Panc1 (cell line): ENCODE measurements at regions not wholly inside any gene's neighbourhood (a gene's known extent, or its start where the extent isn't known, plus 50 kb on each side); places are given as distances from the start of the nearest gene placed in this dataset.
"Not testable (repeated sequence)": the region's sequence is repeated elsewhere in the genome, so short reads cannot be mapped to it uniquely, and the experiment has no call there.

Experiments used
- ATAC-seq: fragments of 200-7000 bp; cut with Tn5 transposase; 2 replicates; pipeline ENCODE4 v1.9.1; 2020; ENCODE audit warnings: mild to moderate bottlenecking, moderate library complexity
- BruUV-seq: library from RNA; stranded (reverse); fragments of 400-500 nt; replicated peaks from 2 replicates; lab custom pipeline; 2021; lab: Mats Ljungman, UMichigan
- CTCF ChIA-PET: fragments of 300-600 bp; sonication (Branson Sonifier 250); formaldehyde crosslinking; loops from one replicate; lab custom pipeline; 2022; ENCODE audit warnings: antibody characterized with exemption; lab: Charles Lee
- POLR2A ChIA-PET: fragments of 300-600 bp; sonication (Branson Sonifier 250); formaldehyde crosslinking; loops from one replicate; lab custom pipeline; 2022; ENCODE audit warnings: antibody characterized with exemption; lab: Charles Lee
- DNase-seq: peaks from one replicate; pipeline ENCODE4 v3.0.0-alpha.2; 2010; ENCODE audit warnings: low read depth, low spot score
- H3K27ac ChIP-seq: 2 replicates; pipeline ENCODE4 v1.5.1; 2011; ENCODE audit warnings: mild to moderate bottlenecking, low read length, inconsistent platforms
- H3K27me3 ChIP-seq: fragments of 200-500 bp; sonication (Bioruptor generic); 2 replicates; pipeline ENCODE4 v1.6.0; 2014; ENCODE audit warnings: low read length, inconsistent platforms; ENCODE audit not compliant: control insufficient read depth, insufficient read depth
- H3K36me3 ChIP-seq: fragments of 200-500 bp; sonication (Bioruptor generic); 2 replicates; pipeline ENCODE4 v1.5.1; 2014; ENCODE audit warnings: inconsistent platforms, mild to moderate bottlenecking, low read length, moderate library complexity; ENCODE audit not compliant: control insufficient read depth, insufficient read depth
- H3K4me1 ChIP-seq: 2 replicates; pipeline ENCODE4 v1.5.1; 2011; ENCODE audit warnings: inconsistent platforms, mild to moderate bottlenecking, low read length, moderate library complexity; ENCODE audit not compliant: control insufficient read depth, insufficient read depth
- H3K4me3 ChIP-seq, 2 experiments: 2 replicates each; pipeline ENCODE4 v1.5.1; 2011 to 2012; ENCODE audit warnings: low read depth in 2 of 2, low read length in 2 of 2, mild to moderate bottlenecking in 2 of 2, inconsistent platforms in 1 of 2, moderate library complexity in 1 of 2
- H3K9me3 ChIP-seq: fragments of 200-500 bp; sonication (Bioruptor generic); 2 replicates; pipeline ENCODE4 v1.5.1; 2014; ENCODE audit warnings: low read depth, mild to moderate bottlenecking, inconsistent platforms, low read length, moderate library complexity; ENCODE audit not compliant: control insufficient read depth, insufficient read depth
- CTCF ChIP-seq: fragments of 450-650 bp; IDR thresholded peaks from 2 replicates; pipeline ENCODE4 v1.5.1; 2017; ENCODE audit warnings: mild to moderate bottlenecking
- POLR2AphosphoS5 ChIP-seq: IDR thresholded peaks from 2 replicates; pipeline ENCODE4 v1.6.1; 2012; ENCODE audit warnings: mild to moderate bottlenecking, low read depth, low read length, moderate library complexity
- REST ChIP-seq, 2 experiments: IDR thresholded peaks; 2 replicates each; pipeline ENCODE4 v1.6.1; 2011 to 2012; ENCODE audit warnings: low read depth in 2 of 2, control low read depth in 1 of 2, low read length in 1 of 2, mild to moderate bottlenecking in 1 of 2, moderate library complexity in 1 of 2; ENCODE audit not compliant: insufficient read depth in 1 of 2
- SIN3A ChIP-seq: IDR thresholded peaks from 2 replicates; pipeline ENCODE4 v1.6.1; 2012; ENCODE audit warnings: low read depth, mild to moderate bottlenecking, low read length, moderate library complexity, borderline replicate concordance; ENCODE audit not compliant: insufficient read depth
- TCF7L2 ChIP-seq: IDR thresholded peaks from 2 replicates; pipeline ENCODE4 v1.6.1; 2011; ENCODE audit warnings: mild to moderate bottlenecking, low read depth, low read length, inconsistent platforms
- in situ Hi-C: cut with HindIII; loops from 2 replicates; pipeline ENCODE4 v1.10.0; 2016; ENCODE audit warnings: low sequenced_read_pairs, low pct_unique_long_range_greater_than_20kb
- intact Hi-C: fragments of 100-400 bp; cut with micrococcal nuclease; formaldehyde crosslinking; loops from one replicate; pipeline ENCODE4 v1.10.0; 2022; ENCODE audit not compliant: unreplicated experiment

GRCh38 chr10:65110009-65110408 lies 1588.8 kb downstream of the REEP3 start:
- no peak for ATAC-seq
- TF ChIP-seq SIN3A (no peak), CTCF (no peak), POLR2AphosphoS5 (no peak), TCF7L2 (no peak), REST (IDR thresholded peaks at IDR 0.05; ENCODE audit: insufficient read depth in 1 of 2, low read depth in 2 of 2, low read length in 1 of 2) (no peak)

GRCh38 chr10:65111059-65111458 lies 1589.9 kb downstream of the REEP3 start:
- POLR2A ChIA-PET, in situ Hi-C loops: not testable (repeated sequence)

More at GRCh38 chr10:65110009-65110408, 1588.8 kb downstream of the REEP3 start:
- BruUV-seq = no TSS peak
- Histone ChIP-seq H3K4me1 (no peaks in the 10 kb centered on the region), H3K27ac (no peak overlapping the region), H3K9me3 (no peaks in the 10 kb centered on the region), H3K36me3 (no peaks in the 10 kb centered on the region), H3K27me3 (no peaks in the 10 kb centered on the region), H3K4me3 (no peak overlapping the region)
- ChIA-PET CTCF (no interaction called here), POLR2A (no interaction called here)
- DNase-seq = no peak
- in situ Hi-C loops = no loop called here
- intact Hi-C loops = no loop called here

GRCh38 chr10:65112573-65112972 lies 1591.4 kb downstream of the REEP3 start:
- TF ChIP-seq SIN3A = no peak
- TF ChIP-seq CTCF = no peak
- TF ChIP-seq TCF7L2 = no peak
- TF ChIP-seq POLR2AphosphoS5 = no peak
- no peak for TF ChIP-seq REST (IDR thresholded peaks at IDR 0.05; ENCODE audit: insufficient read depth in 1 of 2, low read depth in 2 of 2, low read length in 1 of 2)
- in situ Hi-C loops (no loop called here), intact Hi-C loops (no loop called here)
- no peak for DNase-seq
- no peak overlapping the region for H3K4me3 ChIP-seq
- no TSS peak for BruUV-seq
- no peak for ATAC-seq
- ChIA-PET CTCF (no interaction called here), POLR2A (no interaction called here)
- H3K4me1 ChIP-seq = no peaks in the 10 kb centered on the region
- H3K36me3 ChIP-seq = no peaks in the 10 kb centered on the region
- no peak overlapping the region for H3K27ac ChIP-seq
- H3K27me3 ChIP-seq = no peaks in the 10 kb centered on the region
- no peaks in the 10 kb centered on the region for H3K9me3 ChIP-seq

More at GRCh38 chr10:65111059-65111458, 1589.9 kb downstream of the REEP3 start:
- H3K27me3 ChIP-seq, H3K9me3 ChIP-seq, H3K4me1 ChIP-seq, intact Hi-C loops, H3K36me3 ChIP-seq, CTCF ChIA-PET, ATAC-seq, H3K27ac ChIP-seq, BruUV-seq, DNase-seq, H3K4me3 ChIP-seq: not testable (repeated sequence)
